Stimulated activated CD4-positive, alpha-beta T cell treated with anti-CD3 and anti-CD28 coated beads, TNF-alpha, amount 100 ng/mL, for 1 hour (primary cell): ENCODE measurements at regions not wholly inside any gene's neighbourhood (a gene's known extent, or its start where the extent isn't known, plus 50 kb on each side); places are given as distances from the start of the nearest gene placed in this dataset.

Experiments
- DNase-seq, 3 donors: peaks; one replicate each; pipeline ENCODE4 v3.0.0-alpha.2; 2020; ENCODE audit warnings: low read depth in 3 of 3, low spot score in 1 of 3

DNA sequence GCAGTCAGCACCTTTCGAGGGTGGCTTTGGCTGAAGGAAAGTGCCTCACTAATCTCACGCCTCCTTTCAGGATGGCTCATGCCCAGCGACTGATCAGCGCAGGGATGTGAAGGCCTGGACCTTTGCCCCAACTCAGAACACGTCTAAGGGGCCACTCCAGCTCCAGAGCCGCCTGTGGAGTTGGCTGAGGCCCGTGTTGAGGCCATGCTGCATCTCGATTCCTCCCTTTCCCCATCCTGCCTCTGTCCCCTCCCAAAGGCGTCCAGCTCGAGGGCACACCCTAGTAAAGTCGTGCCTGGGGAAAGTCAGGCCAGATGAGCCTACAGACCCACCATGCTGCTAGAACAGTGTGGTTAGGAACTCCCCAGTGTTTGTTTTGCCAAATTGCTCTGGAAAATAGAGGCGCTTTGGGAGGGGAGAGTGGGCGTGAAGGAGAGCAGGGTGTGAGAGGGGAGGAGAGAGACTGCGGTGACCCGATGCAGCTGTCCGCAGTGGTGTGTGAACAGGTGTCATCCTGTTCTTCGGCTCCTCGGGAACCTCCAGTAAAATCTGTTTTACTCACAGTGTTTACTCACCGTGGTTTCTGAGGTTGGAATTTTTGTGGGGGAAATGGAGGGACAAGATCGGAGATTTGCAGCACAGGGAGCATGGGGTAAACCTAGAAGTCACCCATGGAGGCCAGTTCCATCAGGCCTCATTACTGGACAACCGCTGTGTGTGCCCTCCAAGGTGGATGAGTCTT is 85.0 kb upstream of the PMEPA1 start:
- no peak for DNase-seq

DNA sequence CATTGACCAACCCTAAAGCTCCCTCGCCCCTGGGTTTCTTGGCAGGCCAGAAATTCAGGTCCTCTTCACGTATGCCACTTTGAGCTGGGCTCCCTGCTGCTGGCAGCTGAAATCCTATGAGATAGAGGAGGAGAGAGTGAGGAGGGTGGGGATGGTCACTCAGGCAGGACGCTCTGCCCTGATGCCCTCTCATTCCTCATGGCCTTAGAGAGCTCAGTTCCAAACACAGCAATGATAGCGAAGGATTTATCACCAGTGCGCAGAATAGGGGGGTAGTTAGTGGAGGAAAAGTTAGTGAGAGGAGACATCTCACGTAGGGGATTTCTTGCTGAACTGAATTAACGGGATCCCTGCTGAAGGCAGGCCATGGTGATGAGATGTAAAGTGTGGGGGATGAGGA is 84.2 kb upstream of the PMEPA1 start:
- no peak for DNase-seq

DNA sequence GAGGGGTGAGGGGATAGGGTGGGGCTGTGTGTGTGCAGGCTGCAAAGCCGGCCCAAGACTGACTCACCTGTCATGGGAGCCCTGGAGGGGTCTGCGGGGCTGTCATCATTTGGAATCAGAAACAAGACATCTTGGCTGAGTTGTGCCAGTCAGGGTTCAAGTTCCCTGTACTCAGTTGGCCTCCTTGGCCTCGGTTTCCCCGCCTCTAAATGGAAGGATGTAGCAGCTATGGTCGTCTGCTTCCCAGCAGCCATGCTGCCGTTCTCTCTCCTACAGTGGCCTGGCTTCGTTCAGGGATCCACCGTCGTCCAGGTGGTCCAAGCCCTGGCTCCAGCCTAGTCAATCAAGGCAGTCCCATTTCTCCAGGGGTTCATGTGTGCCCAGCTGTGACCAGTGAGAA is 83.6 kb upstream of the PMEPA1 start:
- no peak for DNase-seq

DNA sequence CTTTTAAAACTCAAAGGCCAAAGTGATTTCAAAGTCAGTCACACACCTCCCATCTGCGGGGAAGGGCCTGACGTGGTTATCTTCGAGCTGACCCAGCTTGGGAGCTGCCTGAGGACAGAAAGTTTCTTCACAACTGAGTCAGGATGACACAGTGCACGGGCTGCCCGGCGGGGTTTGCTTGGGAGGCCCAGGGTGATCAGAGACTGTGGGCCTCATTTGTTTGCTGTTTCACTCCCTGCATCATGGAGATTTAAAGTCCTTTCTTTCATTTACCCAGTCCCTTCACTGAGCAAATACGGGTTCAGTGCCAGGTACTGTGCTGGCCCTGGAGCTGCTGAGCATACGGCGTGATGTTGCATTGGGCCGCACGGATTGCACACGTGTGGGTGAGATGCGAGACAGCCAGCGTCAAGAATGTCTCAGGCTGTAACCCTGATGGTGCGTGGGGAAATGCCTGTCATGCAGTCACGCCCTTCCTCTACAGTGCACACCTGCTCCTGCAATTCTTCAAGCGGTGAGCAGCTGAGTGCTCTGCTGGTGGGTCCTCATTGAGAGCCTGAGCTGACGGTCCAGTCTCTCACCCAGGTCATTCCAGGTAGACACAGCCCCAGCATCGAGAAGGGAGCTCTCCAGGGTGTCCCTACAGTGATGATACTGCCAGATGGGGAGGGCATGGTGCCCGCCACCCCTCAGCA is 82.7 kb upstream of the PMEPA1 start:
- no peak for DNase-seq

DNA sequence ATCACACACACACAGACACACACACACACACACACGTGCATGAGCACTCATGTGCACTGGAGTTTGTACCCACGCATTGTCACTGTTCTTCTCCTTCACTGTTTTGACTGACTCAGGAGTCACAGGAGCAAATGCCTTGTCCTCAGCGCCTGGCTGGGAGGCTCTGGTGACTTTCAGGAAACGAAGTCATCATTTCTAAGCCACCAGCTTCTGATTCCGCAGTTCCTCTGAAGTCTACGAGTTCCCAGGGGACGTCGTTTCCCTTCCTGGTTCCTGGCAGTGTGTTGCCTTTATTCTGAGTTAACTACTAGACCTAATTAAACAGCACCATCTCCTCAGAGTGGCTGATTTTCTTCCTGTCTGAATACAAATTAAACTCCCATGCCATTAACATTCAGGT is 82.2 kb upstream of the PMEPA1 start:
- DNase-seq: no peak

DNA sequence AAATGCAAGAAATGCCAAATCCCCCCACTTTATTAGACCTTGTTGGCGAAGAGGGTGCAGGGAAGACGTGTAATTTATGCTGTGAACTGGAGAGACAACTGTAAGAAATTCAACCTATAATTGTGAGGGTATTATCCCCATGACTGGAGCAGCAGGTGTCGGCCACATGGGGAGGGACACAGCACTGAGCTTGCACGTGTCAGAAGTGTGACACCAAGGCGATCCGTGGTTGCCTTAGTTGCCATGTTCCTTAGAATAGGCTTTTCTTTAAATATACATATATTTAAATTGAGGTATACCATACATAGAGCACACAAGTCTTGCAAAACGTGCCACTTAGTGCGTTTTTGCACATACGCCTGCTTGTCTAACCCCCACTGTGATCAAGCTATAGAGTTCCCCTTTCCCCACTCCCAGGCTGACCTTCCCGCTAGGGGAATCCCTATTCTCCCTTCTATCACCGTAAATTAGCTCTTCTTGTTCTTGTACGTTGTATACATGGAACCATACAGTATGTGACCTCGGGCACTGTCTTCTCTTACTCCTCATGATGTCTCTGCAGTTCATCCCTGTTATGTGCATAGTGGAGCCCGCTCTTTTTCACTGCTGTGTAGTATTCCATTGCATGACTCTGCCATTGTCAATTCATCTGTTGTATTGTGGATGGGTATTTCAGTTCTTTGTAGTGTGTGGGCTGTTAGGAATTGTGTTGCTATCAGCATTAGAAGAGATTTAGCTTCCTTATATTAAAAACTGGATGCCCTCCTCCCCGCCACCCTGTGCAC is 81.6 kb upstream of the PMEPA1 start:
- DNase-seq: no peak

DNA sequence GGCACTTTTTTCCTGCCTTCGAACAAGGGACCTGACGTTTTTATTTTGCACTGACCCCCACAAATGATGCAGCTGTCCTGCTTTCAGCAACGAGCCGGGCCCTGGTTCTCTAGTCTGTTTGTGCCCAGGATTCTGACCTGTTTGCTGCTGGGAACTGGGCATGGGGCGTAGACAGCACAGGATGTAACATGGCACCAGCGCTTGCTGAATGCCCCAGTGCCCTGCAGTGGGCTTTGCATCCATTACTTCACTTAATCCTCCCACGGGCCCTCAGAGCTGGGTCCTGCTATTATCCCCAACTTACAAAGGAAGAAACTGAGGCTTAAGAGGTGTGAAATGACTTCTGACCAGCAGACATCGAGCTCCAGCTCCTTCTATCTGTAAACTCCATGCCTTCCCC is 80.4 kb upstream of the PMEPA1 start:
- DNase-seq: no peak

DNA sequence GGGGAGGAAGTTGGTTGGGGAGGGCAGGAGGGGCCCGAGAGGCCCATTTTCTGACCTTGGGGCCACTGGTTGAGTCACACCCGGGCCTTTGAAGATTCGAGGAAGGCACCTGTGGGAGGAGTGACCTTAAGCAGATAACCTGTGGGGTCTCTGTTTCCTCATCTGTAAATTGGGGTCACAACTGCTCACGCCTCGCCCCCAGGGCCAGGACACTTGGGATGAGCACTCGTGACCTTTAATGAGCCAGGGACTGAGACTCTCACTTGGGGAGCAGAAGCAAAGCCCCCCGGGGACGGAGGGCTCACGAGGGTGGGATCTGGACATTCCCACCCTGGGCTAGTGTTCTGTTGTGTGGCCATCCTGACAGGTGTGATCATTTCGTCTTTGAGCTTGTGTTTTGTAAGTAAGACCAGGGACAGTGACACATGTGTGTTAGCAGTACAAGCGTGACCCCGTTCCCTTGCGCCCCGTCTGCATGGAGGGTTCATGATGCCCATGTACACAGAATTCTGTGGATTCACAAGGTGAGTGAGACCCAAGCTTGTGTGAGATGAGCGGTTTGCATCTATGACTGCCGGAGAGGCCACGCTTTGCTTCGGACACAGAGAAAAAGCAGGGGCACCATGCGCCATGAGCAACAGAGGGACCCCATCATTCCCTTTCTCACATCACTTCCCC is 79.3 kb upstream of the PMEPA1 start:
- no peak for DNase-seq

DNA sequence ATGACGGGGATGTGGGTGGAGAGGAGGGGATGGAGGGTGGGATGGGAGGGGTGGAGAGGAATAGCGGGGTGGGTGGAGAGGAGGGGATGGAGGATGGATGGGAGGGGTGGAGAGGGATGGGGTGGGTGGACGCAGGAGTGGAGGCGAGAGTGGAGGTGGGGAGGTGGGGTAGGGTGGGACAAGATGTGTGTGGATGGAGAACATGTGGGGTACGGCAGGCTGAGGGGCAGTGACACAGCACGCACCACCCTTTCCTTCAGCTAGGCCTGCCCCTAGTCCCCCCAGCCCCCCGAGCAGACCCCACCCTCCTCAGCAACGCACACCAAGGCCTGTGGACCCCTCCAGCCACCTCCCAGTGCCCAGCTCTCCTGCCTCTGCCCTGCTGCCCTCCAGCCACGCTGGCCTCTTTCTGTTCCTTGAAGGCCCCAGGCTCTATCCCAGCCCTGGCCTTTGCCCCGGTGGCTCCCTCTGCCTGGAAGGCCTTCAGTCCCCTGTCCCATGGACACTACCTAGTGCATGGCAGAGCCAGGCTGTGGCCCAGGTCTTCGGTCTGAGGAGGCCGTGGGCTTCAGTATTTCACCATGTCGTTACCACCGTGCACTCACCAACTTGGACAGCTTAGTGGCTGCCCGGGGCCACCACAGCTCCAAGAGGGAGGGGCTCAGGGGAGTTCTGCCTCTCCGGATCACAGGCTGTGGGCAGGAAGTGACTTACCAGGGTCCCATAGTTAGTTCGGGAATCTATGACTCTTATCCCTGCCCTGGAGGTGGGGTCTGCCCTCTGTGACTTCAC is 78.4 kb upstream of the PMEPA1 start:
- DNase-seq: no peak

DNA sequence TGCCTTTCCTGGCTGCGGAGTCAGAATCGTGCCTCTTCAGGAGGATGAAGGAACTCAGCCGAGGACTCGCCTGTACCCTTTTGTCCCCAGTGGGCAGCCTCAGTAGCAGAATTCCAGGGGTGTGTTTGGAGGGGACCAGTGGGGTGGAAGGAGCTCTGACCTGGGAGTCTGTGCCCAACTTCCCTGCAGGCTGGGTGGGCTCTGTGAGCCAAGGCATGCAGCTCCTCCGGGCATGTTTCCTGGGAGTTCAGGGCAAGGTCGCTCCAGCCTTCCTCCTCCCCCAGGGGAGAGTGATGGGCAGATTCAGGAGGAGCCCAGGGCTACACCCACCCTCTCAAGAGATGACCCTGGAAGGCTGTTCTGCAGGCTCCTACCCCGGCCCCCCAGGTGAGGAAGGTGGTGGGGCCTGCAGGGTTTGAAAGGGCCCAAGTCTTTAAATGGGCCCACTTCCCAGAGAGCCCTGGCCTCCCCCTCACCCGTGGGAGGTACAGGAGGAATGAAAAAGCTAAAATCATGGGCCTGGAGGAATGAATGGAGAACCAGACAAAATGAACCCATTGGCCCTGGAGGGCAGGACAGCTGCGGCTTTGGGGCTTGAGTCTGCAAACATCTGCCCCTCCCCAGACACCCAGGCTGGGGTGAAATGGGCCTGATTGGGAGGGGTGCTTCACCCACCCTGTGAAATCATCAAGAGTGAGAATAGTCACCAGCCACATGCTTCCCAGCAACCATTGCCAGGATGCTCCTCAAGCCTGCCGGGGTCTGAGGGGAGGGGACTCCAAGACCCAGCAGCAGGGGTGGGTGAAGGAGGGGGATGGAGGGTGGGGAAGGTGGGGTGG is 77.6 kb upstream of the PMEPA1 start:
- no peak for DNase-seq

DNA sequence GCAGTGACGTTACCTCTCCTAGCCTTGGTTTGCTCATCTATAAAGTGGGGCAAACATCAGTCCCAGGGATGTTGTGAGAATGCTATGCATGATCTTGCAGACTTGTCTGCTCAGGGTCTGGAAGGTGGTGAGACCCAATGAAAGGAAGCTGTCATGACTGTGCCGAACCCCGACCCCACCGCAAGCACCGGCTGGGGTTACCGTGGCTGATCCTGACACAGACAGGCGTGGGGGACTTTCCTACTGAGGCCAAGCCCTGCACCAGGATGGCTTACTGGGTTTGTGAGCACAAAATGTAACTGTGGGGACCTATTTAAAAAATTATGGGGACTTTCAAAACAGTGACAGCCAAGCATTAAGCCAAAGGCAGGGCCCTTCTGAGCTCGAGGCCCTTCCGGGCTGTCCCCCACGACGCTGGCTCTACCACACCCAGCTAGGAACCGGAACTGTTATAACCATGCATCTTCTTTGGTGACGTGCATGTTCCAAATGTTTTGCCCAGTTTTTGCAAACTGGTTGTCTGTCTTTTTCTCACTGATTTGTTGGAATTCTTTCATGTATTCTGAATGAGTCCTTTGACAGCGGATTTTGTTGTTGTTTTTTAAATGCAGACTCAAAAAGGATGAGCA is 76.6 kb upstream of the PMEPA1 start:
- no peak for DNase-seq

DNA sequence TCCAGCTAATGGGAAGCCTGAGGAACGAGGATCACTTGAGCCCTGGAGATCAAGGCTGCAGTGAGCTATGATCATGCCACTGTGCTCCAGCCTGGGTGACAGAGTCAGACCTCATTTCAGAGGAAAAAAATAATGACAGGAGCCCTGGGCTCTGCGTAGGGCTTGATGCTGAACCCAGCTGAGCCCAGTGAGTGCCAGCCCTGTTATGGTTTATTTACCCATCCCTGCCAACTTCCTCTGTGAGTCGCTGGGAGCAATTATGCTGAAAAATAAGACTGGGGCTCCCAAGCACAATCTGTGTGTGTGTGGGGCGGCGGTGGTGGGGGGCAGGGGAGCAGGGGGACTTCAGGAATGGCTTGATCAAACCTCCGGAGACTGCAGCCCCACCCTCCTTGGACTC is 75.9 kb upstream of the PMEPA1 start:
- no peak for DNase-seq

DNA sequence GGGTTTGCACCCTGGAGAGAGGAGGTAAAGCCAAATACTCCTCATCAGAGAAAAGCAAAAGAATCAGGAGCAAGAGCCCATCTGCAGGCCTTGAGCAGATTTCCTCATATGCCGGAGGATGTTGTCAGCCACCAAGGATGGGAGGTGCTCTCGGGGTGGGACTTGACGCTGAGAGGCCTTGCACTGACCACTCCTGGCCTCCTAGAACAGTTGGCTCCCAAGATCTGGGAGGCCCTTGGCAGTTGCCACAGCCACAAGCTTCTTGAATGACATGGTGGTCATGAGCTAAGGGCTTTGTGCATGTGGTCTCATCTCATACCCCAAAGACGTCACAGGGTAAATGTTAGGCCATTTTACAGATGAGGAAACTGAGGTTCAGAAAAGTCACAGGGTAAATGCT is 75.2 kb upstream of the PMEPA1 start:
- DNase-seq: no peak

DNA sequence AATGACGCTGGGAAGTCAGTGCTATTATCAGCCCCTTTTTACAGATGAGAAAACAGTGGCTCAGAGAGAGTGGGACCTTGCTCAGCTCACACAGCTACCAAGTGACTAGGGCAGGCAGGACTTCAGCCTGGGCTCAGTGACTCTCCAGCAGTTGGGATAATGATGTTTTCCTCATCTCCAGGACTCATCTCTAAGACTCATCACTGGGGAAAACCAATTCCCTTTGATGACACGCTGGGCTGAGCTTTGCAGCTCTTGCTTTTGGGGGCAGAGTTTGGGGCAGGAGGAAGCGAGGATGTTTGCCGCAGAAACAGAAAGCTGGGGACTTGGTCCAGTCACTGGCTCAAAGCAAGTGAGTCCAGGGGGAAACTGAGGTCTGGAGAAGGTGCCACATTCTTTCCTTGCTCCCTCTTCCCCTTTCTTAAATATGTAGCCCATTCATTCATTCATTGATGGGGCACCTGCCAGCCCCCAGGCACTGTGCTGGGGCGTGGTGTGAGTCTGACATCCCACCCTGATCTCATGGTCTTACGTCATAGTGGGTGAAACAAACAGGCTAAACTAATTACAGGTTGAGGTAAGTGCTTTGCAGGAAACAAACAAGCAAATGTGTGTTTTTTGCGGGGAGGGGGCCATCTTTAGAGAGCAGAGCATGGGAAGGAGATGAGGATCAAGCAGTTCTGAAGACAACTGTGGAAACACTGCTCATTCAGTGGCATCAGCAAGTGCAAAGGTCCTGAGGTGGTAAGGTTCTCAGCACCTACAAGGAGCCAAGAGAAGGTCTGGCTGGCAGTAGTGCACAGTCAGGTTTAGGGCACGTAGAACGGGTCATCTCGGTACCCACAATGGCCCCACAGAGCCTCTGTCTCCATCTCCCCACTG is 74.4 kb upstream of the PMEPA1 start:
- no peak for DNase-seq

DNA sequence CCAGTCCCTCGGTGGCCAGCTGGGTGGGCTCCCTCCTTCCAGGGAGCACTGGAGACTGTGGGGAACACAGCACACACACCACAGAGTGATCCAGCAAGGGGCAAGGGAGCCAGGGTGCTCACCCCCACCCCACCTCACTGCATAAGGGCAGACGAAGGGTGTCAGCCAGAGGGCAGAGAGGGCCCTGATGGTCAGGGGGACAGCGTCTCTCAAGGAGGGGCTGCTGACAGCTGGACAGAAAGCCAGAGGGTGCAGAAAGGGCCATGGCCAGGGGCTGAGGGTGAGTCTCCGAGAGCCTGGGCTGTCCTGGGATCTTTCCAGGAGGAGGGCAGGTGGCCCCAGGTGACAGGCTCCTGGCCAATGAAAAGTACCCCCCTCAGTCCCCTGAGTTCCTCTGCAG is 73.4 kb upstream of the PMEPA1 start:
- no peak for DNase-seq

DNA sequence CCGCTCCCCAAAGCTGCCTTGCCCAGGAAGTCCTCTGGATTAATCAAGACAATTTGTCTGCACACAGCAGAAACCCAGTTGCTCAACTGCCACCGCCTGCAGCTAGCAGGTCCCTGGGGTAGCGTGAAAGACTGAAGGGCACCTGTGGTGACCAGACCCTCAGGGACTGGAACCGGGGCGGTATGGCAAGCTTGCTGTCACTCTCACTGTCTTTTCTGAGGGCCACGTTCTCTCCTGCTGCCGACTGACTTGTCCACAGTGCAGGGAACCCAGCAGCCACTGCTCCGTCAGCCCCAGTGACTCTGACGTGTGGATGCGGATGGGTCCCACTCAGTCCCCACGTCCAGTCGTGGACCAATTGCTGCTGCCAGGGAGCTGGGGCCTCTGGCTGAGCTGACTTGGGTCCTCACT is 72.8 kb upstream of the PMEPA1 start:
- no peak for DNase-seq

DNA sequence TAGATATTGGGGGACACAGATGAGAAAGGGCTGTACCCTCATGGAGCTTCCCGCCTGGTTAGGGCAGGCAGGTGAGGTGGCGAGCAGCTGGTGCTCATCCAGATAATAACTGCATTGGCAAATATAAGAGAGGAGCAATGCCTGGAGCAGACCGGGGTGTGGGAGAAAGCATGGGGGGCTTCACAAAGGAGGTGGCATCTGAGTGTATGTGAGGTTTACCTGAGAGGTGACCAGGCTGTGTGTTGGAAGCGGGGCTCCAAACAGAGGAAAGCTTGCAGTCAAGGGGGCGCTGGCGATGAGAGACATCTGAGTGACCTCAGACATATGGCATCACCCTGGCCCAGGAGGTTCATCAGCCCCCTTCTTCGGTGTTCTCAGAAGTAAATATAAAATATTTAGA is 72.1 kb upstream of the PMEPA1 start:
- no peak for DNase-seq

DNA sequence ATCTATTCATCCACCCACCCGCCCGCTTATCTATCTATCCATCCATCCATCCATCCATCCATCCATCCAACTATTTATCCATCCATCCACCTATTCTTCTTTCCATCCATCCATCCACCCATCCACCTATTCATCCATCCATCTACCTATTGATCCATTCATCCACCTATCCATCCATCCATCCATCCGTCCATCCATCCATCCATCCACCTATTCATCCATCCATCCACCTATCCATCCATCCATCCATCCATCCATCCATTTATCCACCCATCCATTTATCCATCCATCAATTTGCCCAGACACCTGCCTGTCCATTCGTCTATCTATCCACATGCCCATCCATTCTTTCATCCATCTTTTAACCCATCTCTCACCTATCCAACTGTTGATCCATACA is 71.1 kb upstream of the PMEPA1 start:
- no peak for DNase-seq

DNA sequence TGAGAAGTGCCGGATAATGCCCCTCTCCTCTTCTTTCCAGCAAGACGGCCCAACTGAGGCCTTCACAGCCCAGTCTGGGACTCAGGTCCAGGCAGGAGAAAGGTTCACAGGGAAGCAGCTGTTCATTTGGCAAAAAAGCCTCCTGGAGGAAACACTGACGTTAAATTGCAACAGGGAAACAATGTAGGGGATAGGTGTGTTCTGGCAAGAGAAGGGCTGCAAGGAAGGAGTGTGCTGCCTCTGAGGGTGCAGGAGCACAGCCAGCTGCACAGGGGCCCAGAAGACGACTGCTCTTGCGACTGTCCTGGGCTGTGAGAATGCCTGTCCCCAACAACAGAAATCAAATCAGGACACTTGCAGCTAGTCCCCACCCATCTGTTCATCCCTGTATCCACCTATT is 70.6 kb upstream of the PMEPA1 start:
- no peak for DNase-seq
